ENCODE measurements at regions not wholly inside any gene's neighbourhood (a gene's known extent, or its start where the extent isn't known, plus 50 kb on each side); places are given as distances from the start of the nearest gene placed in this dataset.
"Not testable (repeated sequence)": the region's sequence is repeated elsewhere in the genome, so short reads cannot be mapped to it uniquely, and the experiment has no call there.

DNA sequence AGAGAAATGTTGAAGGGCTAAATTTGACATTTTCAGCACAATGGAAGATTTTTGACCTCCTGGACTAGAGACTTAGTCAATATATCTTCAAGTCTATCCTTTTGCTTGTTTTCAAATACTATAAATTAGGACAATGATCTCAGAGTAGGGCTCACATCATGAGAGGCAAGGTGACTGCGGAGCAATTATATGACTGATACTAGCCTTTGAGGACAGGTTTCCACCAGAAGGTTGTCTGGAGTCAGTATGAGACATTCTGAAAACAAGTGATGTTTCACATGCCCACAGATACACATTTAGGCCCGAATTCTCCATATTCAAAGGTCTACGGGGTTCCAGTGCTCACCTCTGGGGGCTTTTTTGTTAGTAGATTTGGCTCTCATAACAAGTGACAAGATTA lies 142.3 kb upstream of the SAMSN1 start:
- DNase-seq, result no peak
- Mint-ChIP-seq H3K9me3 (peaks cover 9% of the 10 kb centered on the region), H3K27me3 (no peaks in the 10 kb centered on the region), H3K4me3 (no peak overlapping the region), H3K36me3 (ENCODE audit: low read depth) (no peaks in the 10 kb centered on the region), H3K27ac (no peak overlapping the region), H3K4me1 (ENCODE audit: low read depth) (peaks cover 48% of the 10 kb centered on the region)

DNA sequence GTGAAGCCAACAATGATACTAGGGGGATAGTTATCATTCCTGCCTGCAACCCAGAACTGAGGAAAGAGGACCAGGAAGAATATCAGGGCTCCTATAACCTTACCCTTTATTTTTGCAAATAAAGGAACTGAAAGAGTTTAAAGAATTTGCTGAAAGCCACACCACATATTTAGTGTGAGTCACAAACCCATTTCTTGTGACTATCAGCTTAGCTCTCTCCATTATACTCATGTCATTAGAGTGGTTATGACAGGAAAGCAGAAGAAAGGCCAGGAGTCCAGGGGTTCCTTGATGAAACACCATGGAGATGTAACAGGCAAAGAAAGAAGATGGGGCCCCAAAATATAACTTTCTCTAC lies 141.1 kb upstream of the SAMSN1 start:
- H3K27me3 Mint-ChIP-seq, result no peaks in the 10 kb centered on the region
- no peaks in the 10 kb centered on the region for H3K36me3 Mint-ChIP-seq (ENCODE audit: low read depth)
- peaks cover 9% of the 10 kb centered on the region for H3K9me3 Mint-ChIP-seq
- peaks cover 52% of the 10 kb centered on the region for H3K4me1 Mint-ChIP-seq (ENCODE audit: low read depth)
- peak overlapping the region; percentile 16 for H3K27ac Mint-ChIP-seq
- no peak for DNase-seq
- no peak overlapping the region for H3K4me3 Mint-ChIP-seq

DNA sequence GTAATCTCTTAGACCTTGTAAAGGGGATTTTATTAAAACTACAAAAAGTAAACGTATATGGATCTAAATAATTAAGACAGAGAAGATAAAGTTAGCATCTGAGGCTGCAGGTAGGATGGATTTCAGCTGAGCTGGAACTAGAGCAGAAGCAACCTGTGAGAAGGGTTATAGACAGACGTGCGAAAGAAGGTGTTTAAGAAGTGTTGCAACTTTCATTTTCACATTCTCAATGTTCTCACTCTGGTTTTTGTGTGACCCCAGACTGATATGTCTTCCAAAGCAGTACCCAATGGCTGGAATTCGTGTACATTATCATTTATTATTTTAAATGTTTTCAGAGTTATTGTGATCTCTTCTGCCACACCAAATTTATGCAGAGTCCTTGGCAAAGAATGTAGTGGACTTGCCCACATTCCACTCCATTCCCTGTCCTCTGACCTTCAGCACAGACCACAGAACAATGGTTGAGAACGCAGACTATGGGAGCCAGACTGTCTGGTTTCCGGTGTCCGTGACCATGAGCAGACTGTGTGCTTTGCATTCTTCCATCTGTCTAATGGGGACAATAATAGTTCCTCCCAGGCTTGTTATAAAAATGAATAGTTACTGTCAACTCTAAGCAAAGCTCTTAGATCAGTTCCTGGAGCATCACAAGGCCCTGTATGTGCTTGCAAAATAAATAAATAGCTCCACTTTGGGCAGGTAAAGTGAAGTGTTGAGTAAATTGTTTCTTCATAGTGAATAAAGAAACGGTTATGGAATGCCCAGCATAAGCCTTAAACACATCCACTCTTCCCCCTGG lies 140.6 kb upstream of the SAMSN1 start:
- H3K9me3 Mint-ChIP-seq, result peaks cover 9% of the 10 kb centered on the region
- peaks cover 47% of the 10 kb centered on the region for H3K4me1 Mint-ChIP-seq (ENCODE audit: low read depth)
- DNase-seq, result no peak

DNA sequence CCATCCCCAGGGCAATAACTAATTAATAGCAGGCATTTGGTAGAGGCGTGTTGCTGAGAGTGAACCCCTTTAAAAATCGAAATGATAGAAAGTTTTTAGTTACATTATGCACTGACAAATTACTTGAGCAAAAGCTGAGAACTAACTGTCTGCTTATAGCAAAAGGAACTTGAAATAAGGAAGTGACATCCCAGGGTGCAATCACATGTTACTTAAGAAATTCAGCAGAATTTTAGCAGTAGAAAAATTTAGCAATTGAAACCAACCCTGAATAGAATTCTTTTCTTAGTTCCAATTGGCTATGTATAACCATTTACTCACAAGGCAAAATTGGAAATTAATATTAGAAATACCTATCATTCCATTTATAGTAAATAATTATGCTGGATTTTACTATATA lies 139.5 kb upstream of the SAMSN1 start:
- H3K4me1 Mint-ChIP-seq (ENCODE audit: low read depth), result peaks cover 40% of the 10 kb centered on the region
- H3K36me3 Mint-ChIP-seq (ENCODE audit: low read depth), result no peaks in the 10 kb centered on the region
- no peak for DNase-seq
- H3K9me3 Mint-ChIP-seq, result peaks cover 9% of the 10 kb centered on the region
- H3K27me3 Mint-ChIP-seq, result no peaks in the 10 kb centered on the region
- no peak overlapping the region for H3K27ac Mint-ChIP-seq
- H3K4me3 Mint-ChIP-seq, result no peak overlapping the region

More for the DNA sequence above, 140.6 kb upstream of the SAMSN1 start:
- peak overlapping the region; percentile 18 for H3K4me3 Mint-ChIP-seq
- peak overlapping the region; percentile 23 for H3K27ac Mint-ChIP-seq
- no peaks in the 10 kb centered on the region for H3K27me3 Mint-ChIP-seq
- H3K36me3 Mint-ChIP-seq (ENCODE audit: low read depth), result no peaks in the 10 kb centered on the region

DNA sequence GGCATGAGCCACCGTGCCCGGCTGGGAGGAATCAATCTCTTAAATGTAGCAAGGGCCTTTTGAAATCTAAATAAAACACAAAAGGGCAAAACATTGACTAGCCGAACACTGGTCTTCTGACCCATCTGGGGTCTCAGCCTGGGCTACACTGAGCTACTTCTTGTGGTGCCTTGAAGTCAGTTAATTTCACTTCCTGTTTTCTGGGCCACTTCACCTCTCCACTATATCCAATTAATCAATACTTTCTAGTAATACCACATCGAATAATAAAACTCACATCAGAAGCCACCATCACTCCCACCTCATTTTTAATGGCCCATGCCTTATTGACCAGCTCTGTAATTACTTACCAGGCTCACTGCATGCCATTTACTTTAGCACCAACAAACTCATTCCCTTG lies 138.0 kb upstream of the SAMSN1 start:
- Mint-ChIP-seq H3K36me3 (ENCODE audit: low read depth) (no peaks in the 10 kb centered on the region), H3K4me3 (no peak overlapping the region), H3K9me3 (peaks cover under 1% of the 10 kb centered on the region), H3K27ac (no peak overlapping the region), H3K4me1 (ENCODE audit: low read depth) (peaks cover 46% of the 10 kb centered on the region), H3K27me3 (no peaks in the 10 kb centered on the region)
- DNase-seq, result no peak

DNA sequence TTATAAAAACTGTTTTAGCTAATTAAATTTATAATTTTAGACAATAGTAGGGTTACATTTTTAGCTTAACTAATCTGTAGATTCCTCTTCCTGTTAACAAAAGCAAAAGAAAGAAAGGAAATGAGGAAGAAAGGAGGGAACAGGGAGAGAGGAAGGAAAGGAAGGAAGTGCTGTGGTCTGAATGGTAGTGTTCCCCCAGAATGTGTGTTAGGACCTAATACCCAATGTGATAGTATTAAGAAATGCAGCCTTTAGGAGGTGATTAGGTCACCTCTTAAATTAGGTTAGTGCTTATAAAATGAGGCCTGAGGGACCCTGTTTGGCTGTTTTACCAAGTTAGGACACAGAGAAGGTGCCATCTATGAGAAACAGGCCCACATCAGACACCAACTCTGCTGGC lies 136.9 kb upstream of the SAMSN1 start:
- Mint-ChIP-seq H3K27ac (no peak overlapping the region), H3K4me1 (ENCODE audit: low read depth) (peaks cover 45% of the 10 kb centered on the region)

DNA sequence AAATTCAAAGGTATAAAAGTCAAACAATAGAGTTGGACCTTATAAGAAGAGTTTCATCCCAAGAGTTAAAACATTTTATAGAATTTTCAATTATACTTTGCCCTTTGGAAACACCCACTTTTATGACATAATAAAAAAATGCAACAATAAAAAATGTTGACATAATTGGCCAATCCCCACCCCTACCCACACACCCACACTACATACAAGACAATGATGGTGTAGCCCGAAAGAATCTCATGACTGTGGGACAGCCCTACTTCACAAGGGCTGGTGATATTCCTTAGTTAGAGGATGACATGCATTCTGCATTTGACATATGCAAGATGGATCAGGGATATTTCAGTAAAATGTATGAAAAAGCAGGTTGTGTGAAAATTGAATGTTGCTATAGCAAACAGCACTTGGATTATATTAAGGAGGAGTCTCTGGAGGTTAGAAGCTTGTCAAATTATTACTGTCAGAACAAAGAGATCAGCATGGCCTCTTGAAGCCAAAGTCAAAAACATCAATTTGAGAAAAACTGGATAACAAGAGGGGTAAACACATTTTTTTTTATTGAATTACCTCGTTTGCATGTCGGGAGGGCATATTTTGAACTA lies 133.0 kb upstream of the SAMSN1 start:
- Mint-ChIP-seq H3K36me3 (ENCODE audit: low read depth) (peaks cover 1% of the 10 kb centered on the region), H3K27me3 (no peaks in the 10 kb centered on the region), H3K9me3 (peaks cover 7% of the 10 kb centered on the region), H3K4me3 (no peak overlapping the region), H3K27ac (no peak overlapping the region), H3K4me1 (ENCODE audit: low read depth) (peaks cover 52% of the 10 kb centered on the region)
- DNase-seq, result no peak

More for the DNA sequence above, 136.9 kb upstream of the SAMSN1 start:
- H3K36me3 Mint-ChIP-seq (ENCODE audit: low read depth), result no peaks in the 10 kb centered on the region
- H3K4me3 Mint-ChIP-seq, result no peak overlapping the region
- DNase-seq, result no peak
- no peaks in the 10 kb centered on the region for H3K27me3 Mint-ChIP-seq
- no peaks in the 10 kb centered on the region for H3K9me3 Mint-ChIP-seq

DNA sequence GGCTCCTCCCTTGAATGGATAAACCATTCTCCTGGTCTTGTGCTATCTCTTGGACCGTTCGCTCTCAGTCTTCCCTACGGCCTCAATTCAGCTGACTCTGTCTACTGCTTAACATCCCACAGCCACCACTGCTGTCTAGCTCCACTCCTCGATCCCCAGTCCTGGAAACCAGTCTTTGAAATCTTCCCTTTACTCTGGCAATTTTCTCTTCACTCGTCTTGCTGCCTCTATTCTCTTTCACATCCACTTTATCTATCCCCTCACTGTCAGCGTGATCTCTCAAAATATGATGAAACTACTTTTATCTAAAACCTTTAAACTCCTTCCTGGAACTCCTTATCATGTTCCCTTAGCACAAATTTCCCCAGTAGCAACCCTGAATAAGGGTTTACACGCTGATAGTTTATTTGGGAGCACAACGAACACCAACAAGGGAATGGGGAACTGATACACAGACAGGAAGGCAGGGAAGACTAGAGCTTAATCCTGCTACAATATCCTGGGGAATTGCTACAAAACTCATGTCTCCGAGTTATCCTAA lies 131.6 kb upstream of the SAMSN1 start:
- Mint-ChIP-seq H3K36me3 (ENCODE audit: low read depth) (peaks cover 1% of the 10 kb centered on the region), H3K9me3 (peaks cover 7% of the 10 kb centered on the region), H3K4me1 (ENCODE audit: low read depth) (peaks cover 51% of the 10 kb centered on the region), H3K27me3 (no peaks in the 10 kb centered on the region), H3K27ac (peak overlapping the region; percentile 95), H3K4me3 (no peak overlapping the region)
- no peak for DNase-seq

DNA sequence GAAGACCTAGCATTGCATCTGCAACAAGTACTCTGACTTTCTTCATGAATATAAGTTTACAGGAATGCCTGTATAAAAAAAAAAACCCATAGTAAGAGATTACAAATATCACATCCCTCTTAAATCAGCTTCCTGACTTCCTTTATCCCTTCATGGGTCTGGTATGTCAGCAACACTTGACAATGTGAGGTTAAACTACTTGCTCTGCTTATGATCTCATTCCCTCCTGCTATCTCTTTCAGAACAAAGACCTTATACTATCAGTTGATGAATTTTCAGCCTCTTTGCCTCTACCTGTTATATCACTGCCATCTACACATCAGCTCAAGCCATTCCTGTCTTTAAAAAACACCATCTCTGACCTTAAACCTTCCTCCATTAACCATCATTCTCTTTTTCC lies 130.9 kb upstream of the SAMSN1 start:
- Mint-ChIP-seq H3K36me3 (ENCODE audit: low read depth) (peaks cover 1% of the 10 kb centered on the region), H3K27me3 (no peaks in the 10 kb centered on the region), H3K4me1 (ENCODE audit: low read depth) (peaks cover 51% of the 10 kb centered on the region), H3K9me3 (peaks cover 7% of the 10 kb centered on the region), H3K27ac (peak overlapping the region; percentile 95), H3K4me3 (no peak overlapping the region)
- DNase-seq, result no peak

DNA sequence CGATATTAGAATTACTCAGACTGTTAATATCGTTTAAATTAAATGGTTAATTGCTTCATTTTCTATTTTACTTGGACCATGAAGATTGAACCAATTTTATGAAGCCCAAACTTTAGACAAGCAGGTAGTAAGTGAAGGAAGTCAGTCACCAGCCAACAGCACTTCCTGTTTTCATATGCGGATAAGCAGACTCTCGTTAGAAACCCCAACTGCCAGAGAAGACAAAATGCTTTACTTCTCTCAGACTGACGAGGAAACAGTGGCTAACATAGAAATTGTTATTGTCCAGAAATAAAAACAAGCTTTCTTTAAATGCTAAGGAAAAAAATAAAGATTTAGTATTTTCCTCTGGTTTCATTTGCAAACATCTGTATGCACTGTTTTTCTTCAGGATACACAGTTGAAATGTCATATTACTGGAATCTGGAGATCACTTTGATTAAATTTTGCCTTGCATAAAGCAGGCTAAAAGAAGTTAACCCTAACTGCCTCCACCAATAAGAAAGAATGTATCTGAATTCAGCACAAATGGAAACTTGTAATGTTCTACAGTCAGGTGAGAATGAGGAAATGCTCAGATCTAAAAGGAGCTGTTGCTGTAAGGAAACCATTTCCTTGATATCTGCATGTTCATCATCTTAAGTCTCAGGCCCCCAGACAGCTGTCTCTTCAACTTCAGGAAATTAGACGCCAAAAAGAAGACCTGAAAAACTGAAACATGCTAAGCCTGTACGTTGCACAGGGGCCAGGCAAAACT lies 129.8 kb upstream of the SAMSN1 start:
- H3K27ac Mint-ChIP-seq, result peak overlapping the region; percentile 95
- peaks cover 51% of the 10 kb centered on the region for H3K4me1 Mint-ChIP-seq (ENCODE audit: low read depth)
- peak overlapping the region; percentile 56 for H3K4me3 Mint-ChIP-seq
- no peak for DNase-seq
- H3K27me3 Mint-ChIP-seq, result no peaks in the 10 kb centered on the region
- H3K36me3 Mint-ChIP-seq (ENCODE audit: low read depth), result peaks cover 1% of the 10 kb centered on the region
- peaks cover 7% of the 10 kb centered on the region for H3K9me3 Mint-ChIP-seq

DNA sequence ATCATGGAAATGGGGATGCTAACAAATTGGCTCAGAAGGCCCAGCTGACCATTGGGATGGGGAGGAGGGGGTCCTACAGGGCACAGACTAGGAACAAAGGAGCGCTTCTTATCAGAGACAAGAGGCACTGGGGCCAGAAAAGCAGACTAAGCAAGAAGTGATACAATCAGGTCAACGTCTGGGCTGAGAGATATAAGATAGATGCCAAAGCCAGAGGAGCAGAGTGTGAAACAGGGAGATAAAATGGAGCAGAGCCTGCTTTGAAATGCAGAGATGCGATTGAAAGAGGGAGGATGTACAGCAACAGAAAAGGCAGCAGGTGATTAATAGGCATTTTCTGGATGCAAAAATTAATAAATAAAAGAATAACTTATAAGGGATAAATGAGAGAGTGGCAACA lies 127.5 kb upstream of the SAMSN1 start:
- Mint-ChIP-seq H3K4me1 (ENCODE audit: low read depth) (peaks cover 41% of the 10 kb centered on the region), H3K27me3 (no peaks in the 10 kb centered on the region), H3K4me3 (no peak overlapping the region), H3K9me3 (peaks cover 13% of the 10 kb centered on the region), H3K27ac (no peak overlapping the region), H3K36me3 (ENCODE audit: low read depth) (peaks cover 1% of the 10 kb centered on the region)
- no peak for DNase-seq

DNA sequence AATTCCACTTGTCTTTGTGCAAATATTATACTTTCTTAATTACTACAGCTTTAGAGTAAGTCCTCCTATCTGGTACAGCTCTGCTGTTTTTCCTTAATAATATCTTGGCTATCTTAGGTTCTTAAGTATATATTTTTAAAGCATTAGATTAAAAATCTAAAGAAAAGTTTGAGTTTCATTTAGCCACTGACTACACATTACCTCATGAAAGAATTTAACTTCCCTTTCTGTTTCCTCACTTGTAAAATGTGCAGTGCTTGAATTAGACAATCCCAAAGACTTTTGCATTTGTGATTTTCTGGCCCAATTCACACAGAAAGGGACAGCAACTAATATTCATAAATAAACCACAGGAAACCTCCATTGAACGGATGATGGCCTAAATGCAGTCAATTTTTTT lies 126.4 kb upstream of the SAMSN1 start:
- Mint-ChIP-seq H3K4me1 (ENCODE audit: low read depth) (peaks cover 33% of the 10 kb centered on the region), H3K27me3 (no peaks in the 10 kb centered on the region), H3K36me3 (ENCODE audit: low read depth) (peaks cover 1% of the 10 kb centered on the region), H3K27ac (no peak overlapping the region), H3K4me3 (no peak overlapping the region), H3K9me3 (peaks cover 10% of the 10 kb centered on the region)
- no peak for DNase-seq

DNA sequence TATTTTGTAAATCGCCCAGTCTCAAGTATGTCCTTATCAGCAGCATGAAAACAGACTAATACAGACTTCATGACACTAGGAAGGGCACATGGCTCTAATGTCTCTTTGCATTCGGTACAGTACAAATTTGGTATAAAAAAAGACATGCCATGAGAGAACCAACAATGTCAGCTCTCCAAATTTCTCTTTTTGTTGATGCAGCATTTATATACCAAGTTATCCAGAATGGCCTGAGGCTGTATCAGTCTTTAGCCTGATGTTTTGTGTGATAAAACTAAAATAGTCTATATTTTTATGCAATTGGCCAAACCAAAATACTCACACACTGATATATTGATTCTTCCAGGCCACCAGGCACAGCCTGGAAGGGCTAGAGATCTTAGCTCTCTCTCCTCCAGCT lies 124.3 kb upstream of the SAMSN1 start:
- Mint-ChIP-seq H3K36me3 (ENCODE audit: low read depth) (no peaks in the 10 kb centered on the region), H3K9me3 (peaks cover 8% of the 10 kb centered on the region), H3K4me1 (ENCODE audit: low read depth) (peaks cover 12% of the 10 kb centered on the region), H3K27ac (no peak overlapping the region), H3K4me3 (no peak overlapping the region), H3K27me3 (no peaks in the 10 kb centered on the region)
- DNase-seq, result no peak

DNA sequence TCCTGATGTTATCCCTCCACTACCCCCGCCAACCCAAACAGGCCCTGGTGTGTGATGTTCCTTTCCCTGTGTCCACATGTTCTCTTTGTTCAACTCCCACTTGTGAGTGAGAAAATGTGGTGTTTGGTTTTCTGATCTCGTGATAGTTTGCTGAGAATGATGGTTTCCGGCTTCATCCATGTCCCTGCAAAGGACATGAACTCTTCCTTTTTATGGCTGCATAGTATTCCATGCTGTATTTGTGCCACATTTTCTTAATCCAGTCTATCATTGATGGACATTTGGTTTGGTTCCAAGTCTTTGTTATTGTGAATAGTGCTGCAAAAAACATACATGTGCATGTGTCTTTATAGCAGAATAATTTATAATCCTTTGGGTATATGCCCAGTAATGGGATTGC lies 123.0 kb upstream of the SAMSN1 start:
- H3K36me3 Mint-ChIP-seq (ENCODE audit: low read depth); H3K9me3 Mint-ChIP-seq; H3K27ac Mint-ChIP-seq; H3K4me3 Mint-ChIP-seq; H3K27me3 Mint-ChIP-seq; DNase-seq: not testable (repeated sequence)
- peaks cover 10% of the 10 kb centered on the region for H3K4me1 Mint-ChIP-seq (ENCODE audit: low read depth)

Data from activated T-cell treated with anti-CD3 and anti-CD28 coated beads, Interleukin-2, amount 50 U/mL, for 24 hours (primary cell).